GM21367 (cell line): ENCODE measurements at regions not wholly inside any gene's neighbourhood (a gene's known extent, or its start where the extent isn't known, plus 50 kb on each side); places are given as distances from the start of the nearest gene placed in this dataset.

ENCODE experiments used
- ATAC-seq: cut with Tn5 transposase; IDR thresholded peaks from one replicate; pipeline ENCODE4 v1.9.1; 2021; ENCODE audit not compliant: unreplicated experiment

- ATAC-seq = no peak
Observed at GRCh38 chr15:81612631-81613030, 238.6 kb upstream of the TMC3 start.

GRCh38 chr15:81611679-81612078 lies 237.7 kb upstream of the TMC3 start:
- no peak for ATAC-seq

- no peak for ATAC-seq
Observed at GRCh38 chr15:81608309-81608829, 234.4 kb upstream of the TMC3 start.

GRCh38 chr15:81604713-81605112 lies 230.7 kb upstream of the TMC3 start:
- no peak for ATAC-seq

GRCh38 chr15:81596159-81596865 lies 222.3 kb upstream of the TMC3 start:
- ATAC-seq = no peak

GRCh38 chr15:81595752-81596151 lies 221.7 kb upstream of the TMC3 start:
- no peak for ATAC-seq

- ATAC-seq = no peak
Observed at GRCh38 chr15:81589671-81590070, 215.7 kb upstream of the TMC3 start.

- ATAC-seq = no peak
Observed at GRCh38 chr15:81575436-81576123, 201.6 kb upstream of the TMC3 start.

- ATAC-seq = no peak
Observed at GRCh38 chr15:81573098-81573746, 199.2 kb upstream of the TMC3 start.

- no peak for ATAC-seq
Observed at GRCh38 chr15:81572190-81572589, 198.2 kb upstream of the TMC3 start.

- no peak for ATAC-seq
Observed at GRCh38 chr15:81569286-81570080, 195.5 kb upstream of the TMC3 start.

GRCh38 chr15:81567924-81568323 lies 193.9 kb upstream of the TMC3 start:
- no peak for ATAC-seq

- no peak for ATAC-seq
Observed at GRCh38 chr15:81562986-81563385, 189.0 kb upstream of the TMC3 start.

GRCh38 chr15:81560405-81560804 lies 186.4 kb upstream of the TMC3 start:
- ATAC-seq = no peak

GRCh38 chr15:81558056-81558455 lies 184.0 kb upstream of the TMC3 start:
- ATAC-seq = no peak

GRCh38 chr15:81555346-81555745 lies 181.3 kb upstream of the TMC3 start:
- no peak for ATAC-seq

- ATAC-seq = no peak
Observed at GRCh38 chr15:81548365-81549130, 174.5 kb upstream of the TMC3 start.

- ATAC-seq = no peak
Observed at GRCh38 chr15:81547521-81548132, 173.6 kb upstream of the TMC3 start.

GRCh38 chr15:81544385-81544784 lies 170.4 kb upstream of the TMC3 start:
- ATAC-seq = no peak

GRCh38 chr15:81540909-81541308 lies 166.9 kb upstream of the TMC3 start:
- no peak for ATAC-seq
